Frontal cortex (tissue), 3 donors: ENCODE measurements at regions not wholly inside any gene's neighbourhood (a gene's known extent, or its start where the extent isn't known, plus 50 kb on each side); places are given as distances from the start of the nearest gene placed in this dataset.
A peak's percentile ranks its signal among the peaks of the same experiment; 100 is the strongest.
"Not testable (repeated sequence)": the region's sequence is repeated elsewhere in the genome, so short reads cannot be mapped to it uniquely, and the experiment has no call there.

Experiments
- DNase-seq, 2 donors: peaks; one replicate each; pipeline ENCODE4 v3.0.0; 2012; ENCODE audit warnings: low spot score in 2 of 2
- FAIRE-seq: peaks from 2 replicates; lab custom pipeline; 2012; peaks lifted over from hg19 to GRCh38; lab: Jason Lieb, UNC
- donor health status: control.
- donor health status: control.
- donor health status: control.

DNA sequence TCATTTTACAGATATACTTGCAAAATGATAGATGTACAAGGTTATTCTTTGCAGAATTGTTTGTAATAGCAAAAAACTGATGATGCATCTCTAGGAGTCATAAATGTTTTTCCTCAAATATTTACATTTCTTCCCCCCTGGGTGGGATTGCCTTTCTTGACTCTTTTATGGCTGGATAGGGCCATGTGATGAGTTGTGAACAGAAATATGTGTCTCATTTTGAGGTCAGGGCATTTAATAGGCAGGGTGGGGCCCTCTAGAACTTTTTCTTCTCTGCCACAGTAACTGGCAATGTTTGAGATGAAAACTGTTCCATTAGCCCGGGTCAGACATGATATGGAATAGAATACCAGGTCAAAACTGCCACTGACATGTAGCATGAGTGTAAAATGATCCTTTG is 159.5 kb upstream of the SYNCRIP start:
- DNase-seq (no peak), FAIRE-seq (no peak)

DNA sequence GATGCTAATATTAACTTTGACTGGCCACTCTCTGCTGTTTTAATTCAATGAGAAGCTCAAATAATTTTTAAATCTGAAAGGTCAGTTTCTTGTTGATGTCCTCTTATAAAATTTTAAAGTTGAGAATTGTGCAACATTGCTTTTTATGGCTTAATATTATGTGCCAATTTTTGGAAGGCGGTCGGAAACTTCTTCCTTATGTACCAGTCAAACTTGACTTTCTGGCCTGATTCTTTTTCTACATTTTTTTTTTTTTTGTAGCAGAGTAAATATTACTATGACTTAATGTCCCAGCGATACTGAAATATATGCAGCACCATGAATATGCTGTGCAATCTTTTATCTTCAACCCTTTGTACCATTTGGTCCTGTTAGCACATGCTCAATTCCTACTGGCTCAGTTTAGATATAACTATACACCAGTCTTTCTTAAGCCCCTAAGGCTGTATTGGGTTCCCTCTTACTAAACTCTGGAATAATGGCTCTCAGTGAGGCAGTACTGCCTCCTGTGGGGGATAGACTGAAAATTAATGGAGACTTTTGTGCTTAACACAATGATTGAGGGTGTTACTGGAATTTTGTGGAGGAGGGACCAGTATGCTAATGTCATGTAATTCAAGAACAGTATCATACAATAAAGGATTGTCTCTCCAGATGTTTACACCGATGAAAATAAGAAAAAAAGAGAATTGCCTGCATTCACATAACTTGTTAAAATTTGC is 156.4 kb upstream of the SYNCRIP start:
- DNase-seq (no peak), FAIRE-seq (no peak)

DNA sequence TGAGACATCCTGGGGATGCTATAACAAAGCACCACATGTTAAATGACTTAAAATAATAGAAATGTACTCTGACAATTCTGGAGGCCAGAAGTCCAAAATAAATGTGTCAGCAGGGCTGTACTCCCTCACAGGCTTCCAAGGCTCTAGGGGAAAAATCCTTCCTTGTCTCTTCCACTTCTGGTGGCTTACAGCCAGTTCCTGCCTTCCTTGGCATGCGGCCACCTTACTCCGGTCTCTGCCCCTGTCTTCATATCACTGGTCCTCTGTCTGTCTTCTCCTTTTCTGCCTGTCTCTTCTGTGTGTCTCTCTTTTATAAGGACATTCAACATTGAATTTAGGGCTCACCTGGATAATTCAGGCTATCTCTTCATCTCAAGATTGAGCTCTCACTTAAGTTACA is 155.3 kb upstream of the SYNCRIP start:
- FAIRE-seq = no peak
- no peak for DNase-seq

DNA sequence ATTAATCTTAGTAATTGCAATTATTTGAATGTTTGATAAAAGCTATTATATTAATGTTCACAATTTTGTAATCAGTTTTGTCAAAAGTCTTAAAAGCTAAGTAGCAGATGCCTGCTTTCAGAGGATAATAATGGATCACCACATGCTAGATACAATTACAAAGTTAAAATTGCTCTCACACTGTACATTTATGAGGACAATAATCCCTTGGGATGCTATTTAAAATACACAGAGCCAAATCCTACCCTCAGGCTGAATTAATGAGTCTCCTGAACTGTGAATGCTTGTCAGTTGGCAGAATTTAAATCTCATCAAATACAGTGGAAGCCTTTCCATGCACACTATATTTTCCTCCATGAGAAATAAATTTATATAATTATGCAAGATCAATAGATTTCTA is 153.3 kb upstream of the SYNCRIP start:
- DNase-seq (no peak), FAIRE-seq (no peak)

DNA sequence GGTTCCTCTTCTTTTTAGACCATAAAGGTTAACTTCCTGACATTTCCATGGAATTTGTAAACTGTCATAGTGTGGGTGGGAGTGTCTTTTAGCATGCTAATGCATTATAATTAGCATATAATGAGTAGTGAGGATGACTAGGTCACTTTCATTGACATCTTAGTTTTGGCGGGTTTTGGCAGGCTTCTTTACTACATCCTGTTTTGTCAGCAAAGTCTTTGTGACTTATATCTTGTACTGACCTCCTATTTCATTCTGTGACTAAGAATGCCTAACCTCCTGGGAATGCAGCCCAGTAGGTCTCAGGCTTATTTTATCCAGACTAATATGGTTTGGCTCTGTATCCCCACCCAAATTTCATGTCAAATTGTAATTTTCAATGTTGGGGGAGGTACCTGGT is 149.6 kb upstream of the SYNCRIP start:
- DNase-seq (no peak), FAIRE-seq (no peak)

DNA sequence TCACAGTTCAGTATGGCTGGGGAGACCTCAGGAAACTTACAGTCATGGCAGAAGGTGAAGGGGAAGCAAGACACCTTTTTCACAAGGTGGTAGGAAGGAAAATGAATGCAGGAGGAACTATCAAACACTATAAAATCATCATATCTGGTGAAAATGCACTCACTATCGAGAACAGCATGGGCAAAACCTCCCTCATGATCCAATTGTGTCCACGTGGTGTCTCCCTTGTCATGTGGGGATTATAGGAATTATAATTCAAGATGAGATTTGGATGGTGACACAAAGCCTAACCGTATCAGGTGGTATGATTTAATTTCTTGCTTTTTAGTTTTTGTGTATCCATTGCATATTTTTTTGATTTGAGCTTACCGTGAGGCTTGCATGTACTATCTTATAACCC is 133.2 kb upstream of the SYNCRIP start:
- DNase-seq (no peak), FAIRE-seq (no peak)

DNA sequence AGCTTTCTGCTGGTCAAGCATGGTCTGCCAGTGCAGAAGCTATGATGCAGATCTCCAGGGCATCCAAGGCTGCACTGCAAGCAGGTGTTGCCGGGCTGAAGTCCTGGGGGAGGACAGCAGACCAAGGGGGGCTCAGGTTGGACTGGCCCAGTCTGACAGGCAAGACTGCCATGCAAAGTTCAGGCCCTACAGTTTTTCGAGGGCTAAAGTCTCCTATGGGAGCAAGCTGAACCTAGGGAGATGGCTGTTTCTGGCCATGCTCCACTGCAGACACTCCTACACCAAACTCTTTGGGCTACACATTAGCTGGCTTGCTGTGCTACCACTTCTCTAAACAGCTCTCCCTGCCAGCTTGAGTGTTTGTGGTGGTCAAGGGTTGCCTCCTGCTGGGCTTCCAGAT is 130.0 kb upstream of the SYNCRIP start:
- FAIRE-seq = no peak
- no peak for DNase-seq

DNA sequence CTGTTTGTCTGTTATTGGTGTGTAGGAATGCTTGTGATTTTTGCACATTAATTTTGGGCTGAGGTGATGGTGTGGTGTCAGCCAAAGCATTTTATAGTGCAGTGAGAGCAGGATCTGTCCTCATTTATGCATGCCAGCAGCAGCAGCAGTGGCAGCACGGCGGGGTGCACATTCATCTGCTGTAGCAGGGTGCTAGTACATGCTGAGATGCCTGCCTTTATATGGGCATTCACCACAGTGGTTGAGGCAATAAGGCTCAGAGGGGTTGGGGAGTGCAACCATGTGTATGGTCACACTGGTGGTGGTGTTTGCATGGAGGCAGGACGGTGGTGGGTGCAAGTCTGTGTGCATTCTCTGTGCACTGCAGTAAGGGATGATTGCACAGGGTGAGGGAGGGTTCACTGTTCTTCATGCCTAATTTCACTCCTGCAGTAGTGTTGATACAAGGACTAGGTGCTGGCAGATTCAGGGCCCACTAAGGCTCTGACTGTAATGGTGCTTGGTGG is 129.3 kb upstream of the SYNCRIP start:
- DNase-seq = no peak
- FAIRE-seq = no peak

DNA sequence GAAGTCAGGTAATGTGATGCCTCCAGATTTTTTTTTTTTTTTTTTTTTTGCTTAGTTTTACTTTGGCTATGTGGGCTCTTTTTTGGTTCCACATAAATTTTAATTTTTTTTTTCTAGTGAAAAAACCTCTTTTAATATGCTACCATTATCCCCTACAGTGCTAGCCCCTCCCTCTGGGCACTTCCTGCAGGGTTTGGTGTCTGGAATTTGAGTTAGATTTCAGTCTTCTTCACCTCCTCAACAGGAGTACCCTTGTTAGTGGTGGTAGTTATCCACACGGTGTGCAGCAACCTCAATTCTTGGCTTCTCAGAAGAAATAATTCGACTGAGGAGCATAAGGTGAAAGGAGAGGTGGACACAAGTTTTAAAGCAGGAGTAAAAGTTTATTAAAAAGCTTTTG is 128.8 kb upstream of the SYNCRIP start:
- FAIRE-seq = no peak
- DNase-seq = no peak

DNA sequence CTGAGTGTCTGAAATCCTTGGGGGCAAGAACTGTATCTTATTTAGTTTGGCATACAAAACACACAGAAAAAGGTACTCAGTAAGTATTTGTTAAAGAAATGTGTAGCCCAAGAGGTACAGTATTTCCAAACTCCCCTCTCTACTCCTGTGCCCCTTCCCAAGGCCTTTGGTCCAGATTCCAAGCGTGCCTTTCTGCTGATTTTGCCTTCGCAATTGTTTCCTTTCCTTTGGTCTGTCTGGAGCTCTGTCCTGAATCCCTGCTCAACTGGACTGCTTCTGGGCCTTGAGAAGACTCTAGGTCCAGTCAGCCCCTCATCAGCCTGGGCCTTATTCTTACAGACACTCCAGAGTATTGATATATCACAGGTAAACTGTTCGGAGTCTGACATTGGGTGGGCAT is 122.2 kb upstream of the SYNCRIP start:
- FAIRE-seq (no peak), DNase-seq (no peak)

DNA sequence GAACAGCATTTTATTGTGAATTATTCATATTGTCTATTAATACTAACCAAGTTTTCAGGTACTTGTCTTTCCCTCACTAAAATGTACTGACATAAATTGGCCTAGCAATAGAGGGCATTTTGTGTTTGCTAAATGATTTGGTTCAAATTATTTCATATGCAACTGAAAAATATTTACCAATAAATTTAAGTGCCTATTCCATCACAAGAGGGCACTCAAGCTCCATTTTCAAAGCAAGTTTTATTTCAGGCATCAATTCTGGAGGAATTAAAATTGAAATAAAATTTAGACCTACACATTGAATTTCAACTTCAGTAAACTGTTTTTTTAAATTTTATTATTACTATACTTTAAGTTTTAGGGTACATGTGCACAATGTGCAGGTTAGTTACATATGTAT is 114.3 kb upstream of the SYNCRIP start:
- DNase-seq (peak in 1 of 2 donors; percentile 4), FAIRE-seq (no peak)

DNA sequence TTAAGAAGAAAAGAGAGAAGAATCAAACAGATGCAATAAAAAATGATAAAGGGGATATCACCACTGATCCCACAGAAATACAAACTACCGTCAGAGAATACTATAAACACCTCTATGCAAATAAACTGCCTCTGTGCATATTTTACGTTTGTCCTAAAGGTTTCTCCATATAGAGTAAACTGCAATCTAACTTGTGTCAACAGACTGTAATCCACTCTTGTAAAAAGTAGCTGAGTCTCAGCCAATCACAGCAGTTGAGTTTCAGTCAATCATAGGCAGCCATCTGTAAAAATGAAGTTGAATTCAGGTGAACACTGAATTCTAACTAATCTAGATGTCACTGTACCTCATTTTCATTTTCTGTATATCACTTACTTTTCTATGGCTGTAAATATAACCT is 112.2 kb upstream of the SYNCRIP start:
- no peak for DNase-seq
- FAIRE-seq = no peak

DNA sequence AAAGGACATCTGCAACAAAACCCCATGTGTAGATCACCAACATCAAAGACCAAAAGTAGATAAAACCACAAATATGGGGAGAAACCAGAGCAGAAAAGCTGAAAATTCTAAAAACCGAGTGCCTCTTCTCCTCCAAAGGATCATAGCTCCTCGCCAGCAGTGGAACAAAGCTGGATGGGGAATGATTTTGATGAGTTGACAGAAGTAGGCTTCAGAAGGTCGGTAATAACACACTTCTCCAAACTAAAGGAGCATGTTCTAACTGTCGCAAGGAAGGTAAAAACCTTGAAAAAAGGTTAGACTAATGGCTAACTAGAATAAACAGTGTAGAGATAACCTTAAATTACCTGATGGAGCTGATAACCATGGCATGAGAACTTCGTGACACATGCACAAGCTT is 109.9 kb upstream of the SYNCRIP start:
- DNase-seq = no peak
- no peak for FAIRE-seq

DNA sequence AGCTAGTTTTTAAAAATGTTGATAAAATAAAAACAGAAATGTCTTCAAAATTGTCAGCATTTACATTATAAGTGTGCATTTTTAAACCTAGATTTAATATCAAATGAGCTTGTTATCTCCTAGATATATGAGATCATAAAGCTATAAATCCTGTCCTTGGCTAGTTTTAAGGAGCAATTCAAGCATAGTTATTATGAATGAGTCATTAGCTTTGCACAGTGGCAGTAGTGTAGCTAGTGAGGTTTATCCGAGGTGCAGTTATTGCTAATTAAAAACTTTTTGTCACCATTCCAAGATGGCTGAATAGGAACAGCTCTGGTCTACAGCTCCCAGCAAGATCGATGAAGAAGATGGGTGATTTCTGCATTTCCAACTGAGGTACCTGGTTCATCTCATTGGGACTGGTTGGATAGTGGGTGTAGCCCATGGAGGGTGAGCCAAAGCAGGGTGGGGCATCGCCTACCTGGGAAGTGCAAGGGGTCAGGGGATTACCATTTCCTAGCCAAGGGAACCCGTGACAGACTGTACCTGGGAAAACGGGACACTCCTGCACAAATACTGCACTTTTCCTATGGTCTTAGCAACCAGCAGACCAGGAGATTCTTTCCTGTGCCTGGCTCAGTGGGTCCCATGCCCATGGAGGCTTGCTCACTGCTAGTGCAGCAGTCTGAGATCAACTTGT is 108.8 kb upstream of the SYNCRIP start:
- DNase-seq (no peak), FAIRE-seq (no peak)

DNA sequence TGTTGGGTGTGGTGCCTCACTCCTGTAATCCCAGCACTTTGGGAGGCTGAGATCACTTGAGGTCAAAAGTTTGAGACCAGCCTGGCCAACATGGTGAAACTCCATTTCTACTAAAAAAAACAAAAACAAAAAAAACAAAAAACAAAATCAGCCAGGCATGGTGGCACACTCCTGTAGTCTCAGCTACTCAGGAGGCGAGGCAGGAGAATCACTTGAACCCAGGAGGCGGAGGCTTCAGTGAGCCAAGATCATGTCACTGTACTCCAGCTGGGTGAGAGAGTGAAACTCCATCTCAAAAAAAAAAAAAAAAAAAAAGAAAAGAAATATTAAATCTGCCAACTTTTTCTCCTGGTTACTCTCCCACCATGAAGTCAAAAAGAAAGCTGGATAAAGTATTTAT is 107.5 kb upstream of the SYNCRIP start:
- not testable (repeated sequence) for DNase-seq, FAIRE-seq

DNA sequence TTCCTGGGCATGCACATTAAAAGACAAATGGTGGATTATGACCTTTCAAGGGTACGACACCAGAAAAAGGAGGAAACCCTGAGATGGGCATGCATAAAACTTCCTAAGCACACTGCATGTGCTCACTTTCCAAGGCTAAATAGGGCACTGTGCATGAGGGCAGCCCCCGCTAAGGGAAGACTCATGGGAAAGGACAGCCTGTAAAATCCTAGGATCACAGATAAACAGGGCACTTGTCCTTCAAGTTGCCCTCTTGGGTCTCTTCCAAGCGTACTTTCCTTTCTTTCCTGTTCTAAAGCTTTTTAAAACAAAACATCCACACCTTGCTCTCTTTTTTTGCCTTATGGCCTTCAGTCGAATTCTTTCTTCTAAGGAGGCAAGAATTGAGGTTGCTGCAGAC is 106.5 kb upstream of the SYNCRIP start:
- FAIRE-seq (no peak), DNase-seq (no peak)

DNA sequence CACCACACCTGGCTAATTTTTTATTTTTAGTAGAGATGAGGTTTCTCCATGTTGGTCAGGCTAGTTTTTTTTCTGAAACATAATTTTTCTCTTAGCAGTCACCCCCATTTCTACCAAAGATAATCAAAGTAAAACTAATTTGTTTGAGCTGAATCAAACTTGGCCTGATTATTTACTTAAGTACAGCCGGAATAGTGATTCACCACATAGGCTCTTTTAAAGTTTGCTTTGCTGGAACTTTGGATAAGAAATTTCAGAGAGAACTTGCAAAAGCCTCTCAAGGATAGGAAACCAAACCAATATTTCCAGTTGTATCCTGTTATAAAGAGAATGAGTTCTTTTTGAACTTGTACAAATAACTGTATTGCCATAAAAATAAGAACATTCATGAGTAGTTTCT is 105.0 kb upstream of the SYNCRIP start:
- no peak for FAIRE-seq

DNA sequence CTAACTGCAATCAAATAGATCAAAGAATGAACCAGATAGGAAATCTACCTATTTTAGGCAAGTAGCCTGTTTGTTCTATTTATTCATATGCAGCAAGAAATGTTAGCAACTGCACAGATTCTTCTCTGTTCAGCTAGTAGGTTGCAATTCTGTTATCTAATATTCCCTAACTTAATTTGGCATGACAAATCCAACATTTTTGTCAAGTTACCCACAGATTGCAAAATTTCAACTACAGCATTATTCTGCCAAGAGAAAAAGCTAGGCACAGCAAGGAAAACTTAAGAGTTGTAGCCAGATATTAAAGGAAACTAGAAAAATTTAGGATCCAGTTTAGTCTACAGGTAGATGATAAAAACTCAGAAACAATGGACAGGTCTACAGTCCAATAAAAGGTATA is 104.4 kb upstream of the SYNCRIP start:
- no peak for DNase-seq

More for the DNA sequence above, 105.0 kb upstream of the SYNCRIP start:
- DNase-seq = no peak

DNA sequence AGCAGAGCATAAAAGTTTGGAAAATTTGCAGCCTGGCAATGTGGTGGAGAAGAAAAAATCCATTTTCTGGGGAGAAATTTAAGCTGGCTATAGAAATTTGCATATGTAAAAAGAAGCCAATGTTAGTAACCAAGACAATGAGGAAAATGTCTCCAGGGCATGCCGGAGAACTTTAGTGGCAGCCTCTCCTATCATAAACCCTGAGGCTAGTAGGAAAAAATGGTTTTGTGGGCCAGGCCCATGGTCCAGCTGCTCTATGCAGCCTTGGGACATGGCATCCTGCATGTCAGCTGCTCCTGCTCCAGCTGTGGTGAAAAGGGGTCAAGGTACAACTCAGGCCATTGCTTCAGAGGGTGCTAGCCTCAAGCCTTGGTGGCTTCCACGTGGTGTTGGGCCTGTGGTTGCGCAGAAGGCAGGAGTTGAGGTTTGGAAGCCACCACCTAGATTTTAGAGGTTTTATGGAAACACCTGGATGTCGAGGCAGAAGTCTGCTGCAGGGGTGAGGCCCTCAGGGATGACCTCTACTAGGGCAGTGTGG is 101.8 kb upstream of the SYNCRIP start:
- DNase-seq (no peak), FAIRE-seq (no peak)

More for the DNA sequence above, 104.4 kb upstream of the SYNCRIP start:
- FAIRE-seq = no peak

DNA sequence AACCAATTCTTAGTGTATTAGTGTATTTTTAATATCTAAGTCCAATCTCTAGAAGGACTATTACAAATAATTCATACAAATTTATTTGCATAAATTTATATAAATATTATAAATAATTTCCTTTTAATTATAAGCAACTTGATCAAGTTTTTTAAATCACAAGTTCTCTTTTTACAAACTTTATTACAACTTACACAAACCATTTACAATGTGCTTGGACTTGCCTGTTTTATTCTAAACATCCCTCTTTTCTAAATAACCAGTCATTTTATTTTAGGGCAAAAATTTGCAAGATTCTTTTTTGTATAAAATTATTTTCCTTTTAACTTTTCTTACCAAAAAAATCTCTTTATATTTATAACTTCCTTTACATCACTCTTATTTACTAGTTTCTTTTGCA is 83.5 kb upstream of the SYNCRIP start:
- FAIRE-seq (peak; percentile 63), DNase-seq (no peak)

DNA sequence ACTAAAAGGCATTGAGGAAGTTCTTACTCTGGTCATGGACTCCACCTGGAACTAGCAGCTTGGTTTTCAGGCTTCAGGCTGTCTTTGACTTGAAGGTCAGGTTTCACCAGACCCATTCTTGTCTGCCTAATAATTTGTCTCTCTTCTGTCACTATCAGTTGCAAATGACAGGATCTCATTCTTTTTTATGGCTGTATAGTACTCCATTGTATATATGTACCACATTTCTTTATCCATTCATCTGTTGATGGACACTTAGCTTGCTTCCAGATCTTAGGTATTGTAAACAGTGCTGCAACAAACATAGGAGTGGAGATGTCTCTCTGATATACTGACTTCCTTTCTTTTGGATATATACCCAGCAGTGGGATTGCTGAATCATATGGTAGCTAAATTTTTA is 73.1 kb upstream of the SYNCRIP start:
- no peak for FAIRE-seq
- DNase-seq = no peak
